ENCODE measurements at regions not wholly inside any gene's neighbourhood (a gene's known extent, or its start where the extent isn't known, plus 50 kb on each side); places are given as distances from the start of the nearest gene placed in this dataset.

GRCh38 chr16:86065711-86066110 lies 166.7 kb downstream of the IRF8 start:
- Histone ChIP-seq H3K4me3 (ENCODE audit: severe bottlenecking) (no peak overlapping the region), H3K27me3 (ENCODE audit: insufficient read depth, poor library complexity, severe bottlenecking) (peaks cover 22% of the 10 kb centered on the region), H3K4me1 (ENCODE audit: insufficient read depth, poor library complexity, severe bottlenecking) (no peaks in the 10 kb centered on the region), H3K27ac (ENCODE audit: poor library complexity, severe bottlenecking) (no peak overlapping the region), H3K9me3 (ENCODE audit: severe bottlenecking) (no peaks in the 10 kb centered on the region), H3K36me3 (ENCODE audit: low read depth) (no peaks in the 10 kb centered on the region)
- TF ChIP-seq CTCF (IDR thresholded peaks at IDR 0.05; ENCODE audit: poor library complexity, severe bottlenecking), result no peak
- ATAC-seq (ENCODE audit: low read depth) (no peak), DNase-seq (ENCODE audit: low spot score) (peak; percentile 27)

- ATAC-seq (ENCODE audit: low read depth) (no peak), DNase-seq (ENCODE audit: low spot score) (no peak)
- peaks cover 11% of the 10 kb centered on the region for H3K27me3 ChIP-seq (ENCODE audit: insufficient read depth, poor library complexity, severe bottlenecking)
- H3K27ac ChIP-seq (ENCODE audit: poor library complexity, severe bottlenecking), result no peak overlapping the region
- TF ChIP-seq CTCF (IDR thresholded peaks at IDR 0.05; ENCODE audit: poor library complexity, severe bottlenecking), result no peak
- H3K4me3 ChIP-seq (ENCODE audit: severe bottlenecking), result no peak overlapping the region
- H3K9me3 ChIP-seq (ENCODE audit: severe bottlenecking), result no peaks in the 10 kb centered on the region
- no peaks in the 10 kb centered on the region for H3K4me1 ChIP-seq (ENCODE audit: insufficient read depth, poor library complexity, severe bottlenecking)
- no peaks in the 10 kb centered on the region for H3K36me3 ChIP-seq (ENCODE audit: low read depth)
Observed at GRCh38 chr16:86066811-86067210, 167.8 kb downstream of the IRF8 start.

- DNase-seq (ENCODE audit: low spot score), result no peak
- H3K4me3 ChIP-seq (ENCODE audit: severe bottlenecking), result no peak overlapping the region
- H3K36me3 ChIP-seq (ENCODE audit: low read depth), result no peaks in the 10 kb centered on the region
- H3K27me3 ChIP-seq (ENCODE audit: insufficient read depth, poor library complexity, severe bottlenecking), result peaks cover 11% of the 10 kb centered on the region
- no peak for TF ChIP-seq CTCF (IDR thresholded peaks at IDR 0.05; ENCODE audit: poor library complexity, severe bottlenecking)
- H3K4me1 ChIP-seq (ENCODE audit: insufficient read depth, poor library complexity, severe bottlenecking), result no peaks in the 10 kb centered on the region
- no peaks in the 10 kb centered on the region for H3K9me3 ChIP-seq (ENCODE audit: severe bottlenecking)
- no peak for ATAC-seq (ENCODE audit: low read depth)
- H3K27ac ChIP-seq (ENCODE audit: poor library complexity, severe bottlenecking), result no peak overlapping the region
Observed at GRCh38 chr16:86067516-86067915, 168.6 kb downstream of the IRF8 start.

GRCh38 chr16:86067936-86068335 lies 169.0 kb downstream of the IRF8 start:
- Histone ChIP-seq H3K27ac (ENCODE audit: poor library complexity, severe bottlenecking) (no peak overlapping the region), H3K27me3 (ENCODE audit: insufficient read depth, poor library complexity, severe bottlenecking) (peaks cover 12% of the 10 kb centered on the region), H3K4me1 (ENCODE audit: insufficient read depth, poor library complexity, severe bottlenecking) (no peaks in the 10 kb centered on the region), H3K4me3 (ENCODE audit: severe bottlenecking) (no peak overlapping the region), H3K36me3 (ENCODE audit: low read depth) (no peaks in the 10 kb centered on the region), H3K9me3 (ENCODE audit: severe bottlenecking) (no peaks in the 10 kb centered on the region)
- ATAC-seq (ENCODE audit: low read depth) (no peak), DNase-seq (ENCODE audit: low spot score) (no peak)
- TF ChIP-seq CTCF (IDR thresholded peaks at IDR 0.05; ENCODE audit: poor library complexity, severe bottlenecking), result no peak

- DNase-seq (ENCODE audit: low spot score) (no peak), ATAC-seq (ENCODE audit: low read depth) (no peak)
- Histone ChIP-seq H3K4me3 (ENCODE audit: severe bottlenecking) (no peak overlapping the region), H3K27ac (ENCODE audit: poor library complexity, severe bottlenecking) (no peak overlapping the region), H3K27me3 (ENCODE audit: insufficient read depth, poor library complexity, severe bottlenecking) (peaks cover 18% of the 10 kb centered on the region), H3K4me1 (ENCODE audit: insufficient read depth, poor library complexity, severe bottlenecking) (no peaks in the 10 kb centered on the region), H3K9me3 (ENCODE audit: severe bottlenecking) (no peaks in the 10 kb centered on the region), H3K36me3 (ENCODE audit: low read depth) (no peaks in the 10 kb centered on the region)
- no peak for TF ChIP-seq CTCF (IDR thresholded peaks at IDR 0.05; ENCODE audit: poor library complexity, severe bottlenecking)
Observed at GRCh38 chr16:86068722-86069121, 169.8 kb downstream of the IRF8 start.
